ENCODE measurements at regions not wholly inside any gene's neighbourhood (a gene's known extent, or its start where the extent isn't known, plus 50 kb on each side); places are given as distances from the start of the nearest gene placed in this dataset.

GRCh38 chr11:80211673-80212072, 770.8 kb upstream of the TENM4 start:
- Mint-ChIP-seq H3K27ac (no peak overlapping the region), H3K4me1 (ENCODE audit: low read depth) (no peaks in the 10 kb centered on the region), H3K27me3 (no peaks in the 10 kb centered on the region), H3K4me3 (no peak overlapping the region), H3K9me3 (peaks cover 7% of the 10 kb centered on the region), H3K36me3 (ENCODE audit: low read depth) (no peaks in the 10 kb centered on the region)
- intact Hi-C loops (cut with micrococcal nuclease): no loop called here
- no peak for ATAC-seq
- POLR2A ChIA-PET: no interaction called here
- DNase-seq: no peak
- no peak for TF ChIP-seq CTCF (IDR thresholded peaks at IDR 0.05)
- CTCF ChIA-PET: no interaction called here

GRCh38 chr11:80204021-80204420, 763.2 kb upstream of the TENM4 start:
- no peak for DNase-seq

GRCh38 chr11:80196932-80197554, 756.2 kb upstream of the TENM4 start:
- ChIA-PET CTCF (no interaction called here), POLR2A (no interaction called here)
- ATAC-seq: no peak
- H3K4me1 Mint-ChIP-seq (ENCODE audit: low read depth): no peaks in the 10 kb centered on the region
- H3K36me3 Mint-ChIP-seq (ENCODE audit: low read depth): no peaks in the 10 kb centered on the region
- intact Hi-C loops (cut with micrococcal nuclease): no loop called here
- no peak for TF ChIP-seq CTCF (IDR thresholded peaks at IDR 0.05)
- H3K4me3 Mint-ChIP-seq: no peak overlapping the region
- H3K9me3 Mint-ChIP-seq: peaks cover 3% of the 10 kb centered on the region
- H3K27ac Mint-ChIP-seq: no peak overlapping the region
- no peaks in the 10 kb centered on the region for H3K27me3 Mint-ChIP-seq
- no peak for DNase-seq

More at GRCh38 chr11:80204021-80204420, 763.2 kb upstream of the TENM4 start:
- no peak for TF ChIP-seq CTCF (IDR thresholded peaks at IDR 0.05)
- no peaks in the 10 kb centered on the region for H3K36me3 Mint-ChIP-seq (ENCODE audit: low read depth)
- H3K27ac Mint-ChIP-seq: no peak overlapping the region
- H3K9me3 Mint-ChIP-seq: peaks cover 9% of the 10 kb centered on the region
- intact Hi-C loops (cut with micrococcal nuclease): no loop called here
- no peak for ATAC-seq
- no peaks in the 10 kb centered on the region for H3K4me1 Mint-ChIP-seq (ENCODE audit: low read depth)
- no peak overlapping the region for H3K4me3 Mint-ChIP-seq
- POLR2A ChIA-PET: no interaction called here
- no peaks in the 10 kb centered on the region for H3K27me3 Mint-ChIP-seq
- CTCF ChIA-PET: no interaction called here

GRCh38 chr11:80196041-80196440, 755.2 kb upstream of the TENM4 start:
- ATAC-seq (no peak), DNase-seq (no peak)
- Mint-ChIP-seq H3K36me3 (ENCODE audit: low read depth) (no peaks in the 10 kb centered on the region), H3K9me3 (peaks cover under 1% of the 10 kb centered on the region), H3K4me1 (ENCODE audit: low read depth) (no peaks in the 10 kb centered on the region), H3K27ac (no peak overlapping the region), H3K4me3 (no peak overlapping the region), H3K27me3 (no peaks in the 10 kb centered on the region)
- ChIA-PET CTCF (no interaction called here), POLR2A (no interaction called here)
- intact Hi-C loops (cut with micrococcal nuclease): no loop called here
- no peak for TF ChIP-seq CTCF (IDR thresholded peaks at IDR 0.05)

- no peaks in the 10 kb centered on the region for H3K4me1 Mint-ChIP-seq (ENCODE audit: low read depth)
- H3K36me3 Mint-ChIP-seq (ENCODE audit: low read depth): no peaks in the 10 kb centered on the region
Measured at GRCh38 chr11:80194625-80195024, 753.8 kb upstream of the TENM4 start.

More at GRCh38 chr11:80194625-80195024, 753.8 kb upstream of the TENM4 start:
- H3K27ac Mint-ChIP-seq: no peak overlapping the region
- no peak overlapping the region for H3K4me3 Mint-ChIP-seq
- no peak for DNase-seq
- TF ChIP-seq CTCF (IDR thresholded peaks at IDR 0.05): no peak
- ChIA-PET POLR2A (no interaction called here), CTCF (no interaction called here)
- intact Hi-C loops (cut with micrococcal nuclease): no loop called here
- no peaks in the 10 kb centered on the region for H3K9me3 Mint-ChIP-seq
- no peak for ATAC-seq
- no peaks in the 10 kb centered on the region for H3K27me3 Mint-ChIP-seq
